Right lobe of liver (tissue), 6 donors: ENCODE measurements at regions not wholly inside any gene's neighbourhood (a gene's known extent, or its start where the extent isn't known, plus 50 kb on each side); places are given as distances from the start of the nearest gene placed in this dataset.

ENCODE experiments used
- ATAC-seq, 4 donors: fragments of 200-7000 bp; cut with Tn5 transposase; one replicate each; pipeline ENCODE4 v1.9.1; 2020; ENCODE audit warnings: mild to moderate bottlenecking in 4 of 4, moderate library complexity in 4 of 4
- DNase-seq, 3 donors: peaks; one replicate each; pipeline ENCODE4 v3.0.0-alpha.2; 2020
- H3K27ac ChIP-seq, 3 donors: fragments of 200-600 bp; one replicate each; pipeline ENCODE4 v1.8.0; 2022
- H3K27me3 ChIP-seq, 2 donors: fragments of 200-600 bp; one replicate each; pipeline ENCODE4 v1.8.0; 2022
- H3K36me3 ChIP-seq, 4 donors: fragments of 200-600 bp; sonication (generic) in 1 of 4; one replicate each; pipeline versions ENCODE4 v1.5.1 to v1.8.0; 2017 to 2022; ENCODE audit warnings: control low read depth in 1 of 4
- H3K4me1 ChIP-seq, 4 donors: fragments of 200-600 bp; sonication (generic) in 1 of 4; one replicate each; pipeline versions ENCODE4 v1.5.1 to v1.8.0; 2017 to 2022; ENCODE audit warnings: control low read depth in 1 of 4
- H3K4me3 ChIP-seq, 3 donors: fragments of 200-600 bp; one replicate each; pipeline ENCODE4 v1.8.0; 2022
- H3K9me3 ChIP-seq, 4 donors: fragments of 200-600 bp; sonication (generic) in 1 of 4; one replicate each; pipeline versions ENCODE4 v1.5.1 to v1.8.0; 2017 to 2022; ENCODE audit warnings: control low read depth in 1 of 4
- CTCF ChIP-seq, 4 donors: fragments of 200-600 bp in 3 of 4; fragments of 450-650 bp in 1 of 4; IDR thresholded peaks; one replicate each; pipeline versions ENCODE4 v1.5.1 to v1.8.0; 2016 to 2022; ENCODE audit warnings: antibody characterized with exemption in 4 of 4, mild to moderate bottlenecking in 2 of 4
- POLR2A ChIP-seq: fragments of 450-650 bp; IDR thresholded peaks from one replicate; pipeline ENCODE4 v1.6.1; 2017; ENCODE audit warnings: antibody characterized with exemption, mild to moderate bottlenecking
- WGBS: methylation state at CpG from one replicate; pipeline ENCODE4 v1.1.6; 2018; ENCODE audit warnings: low coverage, low lambda C conversion rate; ENCODE audit not compliant: insufficient coverage; ENCODE audit errors: missing lambda C conversion rate; 5-methylcytosine and 5-hydroxymethylcytosine counted together
- intact Hi-C, 2 donors: fragments of 100-400 bp; cut with DNase I; formaldehyde crosslinking; loops; one replicate each; pipeline versions ENCODE4 v1.11.2 to v1.14.1; 2022
- donor health status: DM: no; HTN: yes; CAD: no.
- donor health status: DM: no; HTN: no; CAD: no.
- donor health status: DM: no; HTN: no; CAD: no.
- donor health status: DM: no; HTN: yes; CAD: no.
- donor health status: DM: no; HTN: yes; CAD: no.

DNA sequence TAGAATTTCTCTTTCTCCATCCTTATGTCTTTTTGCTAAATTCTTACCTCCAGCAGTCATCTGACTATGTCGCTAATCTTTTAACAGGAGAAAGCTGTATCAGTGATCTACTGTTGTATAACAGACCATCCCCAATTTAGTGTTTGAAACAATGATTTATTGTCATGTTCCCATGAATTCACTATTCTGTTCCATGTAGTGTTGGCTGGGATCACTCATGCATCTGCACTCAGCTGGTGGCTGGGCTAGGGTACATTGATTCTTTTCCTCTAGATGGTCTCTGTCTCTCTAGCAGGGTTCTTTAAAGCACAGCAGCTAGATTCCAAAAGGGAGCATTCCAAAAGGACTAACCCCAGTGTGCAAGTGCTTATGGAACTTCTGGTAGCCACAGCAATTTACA is 184.2 kb upstream of the FANCL start:
- WGBS, result 73% methylated on average over 1 of the region's 1 CpG
- Histone ChIP-seq H3K27me3 (peaks cover 0 to 4% of the 10 kb centered on the region in 2 donors), H3K4me1 (peaks cover 0 to 11% (median 0%) of the 10 kb centered on the region in 4 donors), H3K9me3 (no peaks in the 10 kb centered on the region), H3K36me3 (no peaks in the 10 kb centered on the region), H3K4me3 (no peak overlapping the region), H3K27ac (no peak overlapping the region)
- intact Hi-C loops, result no loop called here
- ATAC-seq (no peak), DNase-seq (no peak)
- no peak for TF ChIP-seq POLR2A
- no peak for TF ChIP-seq CTCF (IDR thresholded peaks at IDR 0.05)

DNA sequence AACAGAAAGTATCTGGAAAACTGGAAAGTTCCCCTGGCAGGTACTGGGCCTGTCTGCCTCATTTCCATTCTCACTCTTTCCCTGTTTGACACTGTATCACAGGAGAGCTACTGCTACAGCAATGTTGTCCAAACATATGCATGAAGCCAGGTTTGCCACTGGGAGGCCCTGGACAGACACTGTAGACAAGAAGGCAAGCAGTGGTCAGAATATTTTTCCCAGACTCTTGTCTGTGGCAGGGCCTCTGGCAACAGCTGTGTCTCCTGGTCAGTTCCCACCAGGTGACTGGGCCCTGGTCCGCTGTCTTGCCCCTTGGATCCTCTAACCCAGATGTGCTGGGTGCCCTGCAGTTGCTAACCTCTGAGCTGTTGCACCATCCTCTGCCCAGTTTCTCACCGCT is 178.9 kb upstream of the FANCL start:
- Histone ChIP-seq H3K9me3 (no peaks in the 10 kb centered on the region), H3K27ac (no peak overlapping the region), H3K27me3 (no peaks in the 10 kb centered on the region), H3K36me3 (no peaks in the 10 kb centered on the region), H3K4me3 (no peak overlapping the region), H3K4me1 (no peaks in the 10 kb centered on the region)
- DNase-seq (no peak), ATAC-seq (no peak)
- WGBS, result 83% methylated on average over 2 of the region's 2 CpGs
- intact Hi-C loops, result no loop called here
- no peak for TF ChIP-seq POLR2A
- no peak for TF ChIP-seq CTCF (IDR thresholded peaks at IDR 0.05)

DNA sequence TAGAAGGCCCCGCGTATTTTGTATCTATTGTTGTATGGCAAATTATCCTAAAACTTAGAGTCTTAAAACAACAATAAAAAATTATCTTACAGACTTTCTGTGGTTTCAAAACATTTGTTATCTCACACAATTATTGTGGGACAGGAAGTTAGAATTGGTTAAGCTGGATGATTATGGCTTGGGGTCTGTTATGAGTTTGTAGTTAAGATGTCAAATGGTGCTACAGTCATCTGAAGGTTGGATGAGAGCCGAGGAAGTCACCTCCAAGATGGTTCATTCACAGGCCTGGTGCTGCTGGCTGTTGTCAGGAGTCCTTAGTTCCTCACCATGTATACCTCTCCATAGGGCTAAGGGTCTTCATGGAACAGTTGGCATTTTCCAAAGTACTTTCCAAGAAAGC is 175.6 kb upstream of the FANCL start:
- Histone ChIP-seq H3K4me1 (no peaks in the 10 kb centered on the region), H3K27ac (no peak overlapping the region), H3K4me3 (no peak overlapping the region), H3K27me3 (no peaks in the 10 kb centered on the region), H3K9me3 (peaks cover 0 to 3% (median 0%) of the 10 kb centered on the region in 4 donors), H3K36me3 (no peaks in the 10 kb centered on the region)
- 100% methylated on average over 2 of the region's 3 CpGs for WGBS
- no peak for TF ChIP-seq POLR2A
- TF ChIP-seq CTCF (IDR thresholded peaks at IDR 0.05), result no peak
- no peak for DNase-seq
- intact Hi-C loops, result no loop called here
- no peak for ATAC-seq

DNA sequence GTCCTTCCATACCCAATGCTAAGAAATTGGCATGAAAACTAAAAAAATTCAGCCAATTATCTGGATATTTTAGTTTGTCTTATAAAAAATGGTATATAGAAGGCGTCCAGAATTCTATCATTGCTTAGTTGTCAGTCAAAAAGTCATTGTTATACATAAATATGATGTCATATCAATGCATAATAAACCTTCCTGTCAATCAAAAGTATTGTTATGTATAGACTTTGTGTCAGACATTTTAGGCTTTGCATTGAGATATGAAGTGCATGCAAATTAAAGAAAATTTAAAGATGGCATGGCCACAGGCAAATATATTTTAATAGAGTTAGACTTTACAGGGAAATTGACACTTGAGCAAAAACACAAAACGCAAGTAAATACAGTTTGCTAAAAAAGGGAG is 173.4 kb upstream of the FANCL start:
- DNase-seq, result no peak
- peaks cover 0 to 3% (median 0%) of the 10 kb centered on the region in 4 donors for H3K9me3 ChIP-seq
- no peak overlapping the region for H3K4me3 ChIP-seq
- WGBS, result 55% methylated on average over 2 of the region's 2 CpGs
- ATAC-seq, result no peak
- intact Hi-C loops, result no loop called here
- TF ChIP-seq CTCF (IDR thresholded peaks at IDR 0.05), result no peak
- TF ChIP-seq POLR2A, result no peak
- no peaks in the 10 kb centered on the region for H3K4me1 ChIP-seq
- H3K36me3 ChIP-seq, result no peaks in the 10 kb centered on the region
- no peaks in the 10 kb centered on the region for H3K27me3 ChIP-seq
- H3K27ac ChIP-seq, result no peak overlapping the region

DNA sequence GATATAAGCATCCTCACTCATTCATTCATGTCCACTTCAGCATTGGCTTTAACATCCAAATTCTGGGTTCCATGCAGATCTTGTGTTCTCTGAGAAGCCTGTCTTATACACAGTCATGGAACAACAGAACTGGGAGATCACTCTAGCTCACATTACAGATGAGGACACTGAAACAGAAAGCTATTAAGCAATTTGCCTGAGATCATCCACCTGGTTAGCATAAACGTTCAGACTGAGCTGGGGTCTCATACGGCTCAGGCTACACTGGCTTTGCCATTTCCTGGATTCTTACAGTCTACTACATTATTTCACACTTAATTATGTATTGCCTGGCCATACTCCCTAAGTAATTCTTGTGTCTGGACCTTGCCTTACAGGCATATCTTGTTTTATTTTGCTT is 169.4 kb upstream of the FANCL start:
- peaks cover 0 to 3% (median 0%) of the 10 kb centered on the region in 4 donors for H3K9me3 ChIP-seq
- no peak overlapping the region for H3K27ac ChIP-seq
- no peak overlapping the region for H3K4me3 ChIP-seq
- 54% methylated on average over 2 of the region's 2 CpGs for WGBS
- no peaks in the 10 kb centered on the region for H3K4me1 ChIP-seq
- no peaks in the 10 kb centered on the region for H3K36me3 ChIP-seq
- no peak for DNase-seq
- intact Hi-C loops, result no loop called here
- no peak for ATAC-seq
- no peaks in the 10 kb centered on the region for H3K27me3 ChIP-seq
- TF ChIP-seq CTCF (IDR thresholded peaks at IDR 0.05), result no peak
- no peak for TF ChIP-seq POLR2A
